ENCODE measurements at regions not wholly inside any gene's neighbourhood (a gene's known extent, or its start where the extent isn't known, plus 50 kb on each side); places are given as distances from the start of the nearest gene placed in this dataset.
A peak's percentile ranks its signal among the peaks of the same experiment; 100 is the strongest.
"Not testable (repeated sequence)": the region's sequence is repeated elsewhere in the genome, so short reads cannot be mapped to it uniquely, and the experiment has no call there.

DNA sequence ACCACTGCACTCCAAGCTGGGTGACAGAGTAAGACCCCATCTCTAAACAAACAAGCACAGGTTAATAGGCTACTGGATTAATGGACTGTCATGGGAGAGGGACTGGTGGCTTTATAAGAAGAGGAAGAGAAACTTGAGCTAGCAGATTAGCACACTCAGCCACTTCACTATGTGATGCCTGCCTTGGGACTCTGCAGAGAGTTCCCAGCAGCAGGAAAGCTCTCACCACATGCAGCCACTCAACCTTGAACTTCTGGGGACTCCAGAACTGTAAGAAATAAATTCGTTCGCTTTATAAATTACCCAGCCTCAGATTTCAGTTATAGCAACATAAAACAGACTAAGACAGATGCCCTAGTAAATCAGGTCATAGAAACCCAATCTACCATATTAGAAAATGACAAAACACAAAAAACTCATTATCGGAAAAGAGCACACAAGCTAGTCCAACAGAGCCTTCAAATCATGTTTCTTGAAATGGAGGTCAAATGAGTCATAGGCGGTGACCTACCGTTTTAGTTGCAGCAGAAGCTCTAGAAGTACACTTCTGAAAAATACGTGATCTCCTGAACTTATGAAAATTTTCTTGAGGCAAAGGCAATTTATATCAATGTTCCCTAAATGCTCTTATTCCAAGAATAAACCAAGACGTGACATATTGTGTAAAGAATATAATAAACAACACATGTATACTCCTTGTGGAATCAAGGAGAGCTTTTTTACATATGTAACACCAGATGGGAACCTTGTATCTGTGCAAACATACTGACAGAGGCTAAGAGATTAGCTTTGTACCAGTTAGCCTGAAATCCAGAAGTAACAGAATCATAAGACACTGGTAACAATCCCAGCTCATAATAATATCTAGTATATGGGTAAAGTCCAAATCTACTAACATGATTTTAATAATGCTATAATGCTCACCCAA lies 340.9 kb upstream of the SGCG start:
- no peak overlapping the region for H3K27ac ChIP-seq
- no peak for TF ChIP-seq POLR2AphosphoS5 (IDR thresholded peaks at IDR 0.05)
- TF ChIP-seq POLR2A (IDR thresholded peaks at IDR 0.05) = no peak
- TF ChIP-seq, protein P1, sequence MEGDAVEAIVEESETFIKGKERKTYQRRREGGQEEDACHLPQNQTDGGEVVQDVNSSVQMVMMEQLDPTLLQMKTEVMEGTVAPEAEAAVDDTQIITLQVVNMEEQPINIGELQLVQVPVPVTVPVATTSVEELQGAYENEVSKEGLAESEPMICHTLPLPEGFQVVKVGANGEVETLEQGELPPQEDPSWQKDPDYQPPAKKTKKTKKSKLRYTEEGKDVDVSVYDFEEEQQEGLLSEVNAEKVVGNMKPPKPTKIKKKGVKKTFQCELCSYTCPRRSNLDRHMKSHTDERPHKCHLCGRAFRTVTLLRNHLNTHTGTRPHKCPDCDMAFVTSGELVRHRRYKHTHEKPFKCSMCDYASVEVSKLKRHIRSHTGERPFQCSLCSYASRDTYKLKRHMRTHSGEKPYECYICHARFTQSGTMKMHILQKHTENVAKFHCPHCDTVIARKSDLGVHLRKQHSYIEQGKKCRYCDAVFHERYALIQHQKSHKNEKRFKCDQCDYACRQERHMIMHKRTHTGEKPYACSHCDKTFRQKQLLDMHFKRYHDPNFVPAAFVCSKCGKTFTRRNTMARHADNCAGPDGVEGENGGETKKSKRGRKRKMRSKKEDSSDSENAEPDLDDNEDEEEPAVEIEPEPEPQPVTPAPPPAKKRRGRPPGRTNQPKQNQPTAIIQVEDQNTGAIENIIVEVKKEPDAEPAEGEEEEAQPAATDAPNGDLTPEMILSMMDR (IDR thresholded peaks at IDR 0.05) = no peak
- no peak for TF ChIP-seq EP300 (IDR thresholded peaks at IDR 0.05)
- no peaks in the 10 kb centered on the region for H3K36me3 ChIP-seq
- no peaks in the 10 kb centered on the region for H3K9me3 ChIP-seq
- no peak for DNase-seq
- WGBS, 2 donors = 87 to 90% methylated on average over 7 of the region's 7 CpGs
- intact Hi-C loops (cut with DNase I) = no loop called here
- H3K27me3 ChIP-seq = no peaks in the 10 kb centered on the region
- H3K4me1 ChIP-seq = no peaks in the 10 kb centered on the region
- no peak overlapping the region for H3K4me3 ChIP-seq

DNA sequence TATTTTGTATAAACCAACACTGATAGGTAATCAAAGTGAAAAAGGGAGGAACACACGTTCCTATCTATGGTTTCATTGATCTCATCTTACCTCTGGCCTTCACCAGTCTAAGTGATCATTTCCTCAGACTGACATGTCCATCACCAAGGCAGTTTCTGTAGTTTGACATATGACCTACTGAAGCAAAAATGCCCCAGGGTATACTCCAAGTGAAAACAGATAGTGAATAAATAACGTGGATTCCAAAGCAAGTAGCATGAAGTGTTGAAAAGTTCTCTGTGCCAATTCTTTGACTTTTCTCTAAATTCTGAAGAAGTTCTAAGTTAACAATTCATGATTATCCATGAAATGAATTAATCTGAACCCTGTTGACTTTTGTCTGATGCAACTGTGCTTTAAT lies 334.2 kb upstream of the SGCG start:
- Histone ChIP-seq H3K27ac (no peak overlapping the region), H3K9me3 (no peaks in the 10 kb centered on the region), H3K4me3 (no peak overlapping the region), H3K36me3 (no peaks in the 10 kb centered on the region), H3K27me3 (no peaks in the 10 kb centered on the region), H3K4me1 (no peaks in the 10 kb centered on the region)
- WGBS, 2 donors = 62 to 68% methylated on average over 2 of the region's 2 CpGs
- TF ChIP-seq POLR2AphosphoS5 (IDR thresholded peaks at IDR 0.05) = no peak
- TF ChIP-seq EP300 (IDR thresholded peaks at IDR 0.05) = no peak
- no peak for TF ChIP-seq POLR2A (IDR thresholded peaks at IDR 0.05)
- TF ChIP-seq, protein P1 (IDR thresholded peaks at IDR 0.05) = no peak
- DNase-seq = no peak
- intact Hi-C loops (cut with DNase I) = no loop called here

GRCh38 chr13:22848539-22849052 lies 332.2 kb upstream of the SGCG start:
- intact Hi-C loops (cut with DNase I) = no loop called here
- Histone ChIP-seq H3K27ac (peak overlapping the region in 2 of 4 donors; percentile 36 to 41), H3K9me3 (no peaks in the 10 kb centered on the region), H3K36me3 (no peaks in the 10 kb centered on the region), H3K4me1 (no peaks in the 10 kb centered on the region), H3K27me3 (no peaks in the 10 kb centered on the region), H3K4me3 (no peak overlapping the region)
- DNase-seq = no peak
- WGBS, 2 donors = 67 to 87% methylated on average over 32 of the region's 32 CpGs
- TF ChIP-seq POLR2AphosphoS5 (IDR thresholded peaks at IDR 0.05) = no peak
- TF ChIP-seq EP300 (IDR thresholded peaks at IDR 0.05) = no peak
- no peak for TF ChIP-seq POLR2A (IDR thresholded peaks at IDR 0.05)
- TF ChIP-seq, protein P1 (IDR thresholded peaks at IDR 0.05) = no peak

DNA sequence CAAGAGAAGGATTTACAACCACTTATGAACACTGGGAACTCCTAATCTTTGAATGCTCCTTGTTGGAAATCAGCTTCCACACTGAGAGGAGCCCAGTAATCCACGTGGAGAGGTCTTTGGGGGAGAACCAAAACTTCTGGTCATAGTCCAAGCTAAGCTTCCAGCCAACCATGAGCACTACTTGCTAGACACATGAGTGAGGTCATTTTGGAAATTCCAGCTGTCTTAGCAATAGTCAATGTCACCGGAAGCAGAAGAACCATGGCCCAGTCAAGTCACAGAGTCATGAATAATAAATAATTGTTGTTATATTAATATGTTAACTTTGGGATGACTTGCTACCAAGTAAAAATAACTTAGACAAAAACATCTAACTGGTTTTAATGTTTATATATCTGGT lies 324.9 kb upstream of the SGCG start:
- no peak overlapping the region for H3K27ac ChIP-seq
- intact Hi-C loops (cut with DNase I) = no loop called here
- DNase-seq = no peak
- H3K4me3 ChIP-seq = no peak overlapping the region
- H3K36me3 ChIP-seq = no peaks in the 10 kb centered on the region
- H3K4me1 ChIP-seq = no peaks in the 10 kb centered on the region
- WGBS, 2 donors = 76 to 82% methylated on average over 2 of the region's 2 CpGs
- no peaks in the 10 kb centered on the region for H3K27me3 ChIP-seq
- TF ChIP-seq, protein P1 (IDR thresholded peaks at IDR 0.05) = no peak
- TF ChIP-seq POLR2AphosphoS5 (IDR thresholded peaks at IDR 0.05) (no peak), POLR2A (IDR thresholded peaks at IDR 0.05) (no peak), EP300 (IDR thresholded peaks at IDR 0.05) (no peak)
- peaks cover 0 to 4% (median 0%) of the 10 kb centered on the region in 4 donors for H3K9me3 ChIP-seq

DNA sequence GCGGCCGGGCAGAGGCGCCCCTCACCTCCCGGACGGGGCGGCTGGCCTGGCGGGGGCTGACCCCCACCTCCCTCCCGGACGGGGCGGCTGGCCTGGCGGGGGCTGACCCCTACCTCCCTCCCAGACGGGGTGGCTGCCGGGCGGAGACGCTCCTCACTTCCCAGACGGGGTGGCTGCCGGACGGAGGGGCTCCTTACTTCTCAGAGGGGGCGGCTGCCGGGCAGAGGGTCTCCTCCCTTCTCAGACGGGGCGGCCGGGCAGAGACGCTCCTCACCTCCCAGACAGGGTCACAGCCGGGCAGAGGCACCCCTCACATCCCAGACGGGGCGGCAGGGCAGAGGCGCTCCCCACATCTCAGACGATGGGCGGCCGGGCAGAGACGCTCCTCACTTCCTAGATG lies 321.8 kb upstream of the SGCG start:
- H3K27me3 ChIP-seq; intact Hi-C loops (cut with DNase I); H3K36me3 ChIP-seq; H3K27ac ChIP-seq; H3K4me1 ChIP-seq; DNase-seq; H3K9me3 ChIP-seq; H3K4me3 ChIP-seq: not testable (repeated sequence)
- 94% methylated on average over 23 to 28 of the region's 32 CpGs for WGBS, 2 donors

DNA sequence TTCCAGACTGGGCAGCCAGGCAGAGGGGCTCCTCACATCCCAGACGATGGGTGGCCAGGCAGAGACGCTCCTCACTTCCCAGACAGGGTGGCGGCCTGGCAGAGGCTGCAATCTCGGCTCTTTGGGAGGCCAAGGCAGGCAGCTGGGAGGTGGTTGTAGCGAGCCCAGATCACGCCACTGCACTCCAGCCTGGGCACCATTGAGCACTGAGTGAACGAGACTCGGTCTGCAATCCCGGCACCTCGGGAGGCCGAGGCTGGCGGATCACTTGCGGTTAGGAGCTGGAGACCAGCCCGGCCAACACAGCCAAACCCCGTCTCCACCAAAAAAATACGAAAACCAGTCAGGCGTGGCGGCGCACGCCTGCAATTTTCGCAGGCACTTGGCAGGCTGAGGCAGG lies 321.4 kb upstream of the SGCG start:
- H3K4me3 ChIP-seq; H3K36me3 ChIP-seq; DNase-seq; H3K27ac ChIP-seq; H3K27me3 ChIP-seq; intact Hi-C loops (cut with DNase I); H3K4me1 ChIP-seq; H3K9me3 ChIP-seq: not testable (repeated sequence)
- WGBS, 2 donors = 95 to 96% methylated on average over 21 of the region's 21 CpGs
